Occipital lobe (tissue), 1 donor: ENCODE measurements at regions not wholly inside any gene's neighbourhood (a gene's known extent, or its start where the extent isn't known, plus 50 kb on each side); places are given as distances from the start of the nearest gene placed in this dataset.
"Not testable (repeated sequence)": the region's sequence is repeated elsewhere in the genome, so short reads cannot be mapped to it uniquely, and the experiment has no call there.

ENCODE experiments used
- DNase-seq: peaks from one replicate; lab custom pipeline; 2025; lab: John Stamatoyannopoulos, UW

DNA sequence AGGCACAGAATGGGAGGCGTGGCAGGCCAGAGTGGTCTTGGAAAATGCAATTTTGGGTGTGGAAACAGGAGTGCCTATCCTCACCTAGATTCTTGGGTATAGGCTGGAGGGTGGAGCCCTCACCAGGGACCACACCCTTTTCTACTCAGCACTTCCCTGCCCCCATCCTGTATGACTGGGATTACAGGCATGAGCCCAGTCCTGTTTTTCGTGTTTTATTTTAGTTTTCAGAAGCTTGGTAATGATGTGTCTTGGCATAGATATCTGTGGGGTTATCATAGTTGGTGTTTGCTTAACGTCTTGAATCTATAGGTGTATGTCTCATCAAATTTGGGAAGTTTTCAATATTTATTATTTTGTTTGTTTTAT is 248.7 kb upstream of the CBLB start:
- DNase-seq, result no peak

DNA sequence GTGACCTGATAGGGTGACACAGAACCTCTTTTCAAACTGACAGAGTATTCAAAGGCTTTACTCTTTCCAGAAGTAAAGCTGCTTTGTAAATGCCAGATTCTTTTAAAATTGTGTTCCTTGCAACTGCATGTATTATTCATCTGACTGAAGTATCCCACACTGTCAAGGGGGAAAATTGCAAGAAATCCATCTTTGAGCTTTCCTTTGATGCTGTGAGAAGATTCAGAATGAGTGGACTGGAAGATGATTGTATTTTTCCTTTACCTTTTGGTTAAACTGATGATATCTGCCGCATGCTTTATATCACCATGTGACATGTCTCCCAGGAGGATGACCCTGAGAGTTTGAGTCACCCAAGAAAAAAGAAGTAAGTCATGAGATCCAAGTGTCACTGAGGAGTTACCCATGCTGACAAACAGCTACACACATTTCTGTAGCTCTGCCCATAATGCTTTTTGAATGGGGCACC is 250.8 kb upstream of the CBLB start:
- DNase-seq, result no peak

DNA sequence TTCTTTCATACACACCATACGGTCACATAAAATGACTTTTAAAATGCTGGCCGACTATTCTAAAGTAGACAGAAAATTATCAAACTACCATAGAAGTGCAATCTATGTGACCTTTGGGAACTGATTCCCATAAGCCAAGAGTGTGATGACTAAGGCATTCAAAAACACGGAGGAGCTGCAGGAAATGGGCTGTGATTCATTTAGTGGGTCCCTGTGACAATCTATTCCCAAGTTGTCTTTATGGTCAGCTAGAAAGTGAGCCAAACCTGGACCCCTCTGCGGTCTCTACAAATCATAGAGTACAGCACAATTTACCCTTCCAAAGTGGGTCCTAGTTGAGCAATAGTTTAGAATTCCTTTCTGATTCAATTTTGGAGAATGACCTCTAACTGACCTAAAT is 251.5 kb upstream of the CBLB start:
- no peak for DNase-seq

DNA sequence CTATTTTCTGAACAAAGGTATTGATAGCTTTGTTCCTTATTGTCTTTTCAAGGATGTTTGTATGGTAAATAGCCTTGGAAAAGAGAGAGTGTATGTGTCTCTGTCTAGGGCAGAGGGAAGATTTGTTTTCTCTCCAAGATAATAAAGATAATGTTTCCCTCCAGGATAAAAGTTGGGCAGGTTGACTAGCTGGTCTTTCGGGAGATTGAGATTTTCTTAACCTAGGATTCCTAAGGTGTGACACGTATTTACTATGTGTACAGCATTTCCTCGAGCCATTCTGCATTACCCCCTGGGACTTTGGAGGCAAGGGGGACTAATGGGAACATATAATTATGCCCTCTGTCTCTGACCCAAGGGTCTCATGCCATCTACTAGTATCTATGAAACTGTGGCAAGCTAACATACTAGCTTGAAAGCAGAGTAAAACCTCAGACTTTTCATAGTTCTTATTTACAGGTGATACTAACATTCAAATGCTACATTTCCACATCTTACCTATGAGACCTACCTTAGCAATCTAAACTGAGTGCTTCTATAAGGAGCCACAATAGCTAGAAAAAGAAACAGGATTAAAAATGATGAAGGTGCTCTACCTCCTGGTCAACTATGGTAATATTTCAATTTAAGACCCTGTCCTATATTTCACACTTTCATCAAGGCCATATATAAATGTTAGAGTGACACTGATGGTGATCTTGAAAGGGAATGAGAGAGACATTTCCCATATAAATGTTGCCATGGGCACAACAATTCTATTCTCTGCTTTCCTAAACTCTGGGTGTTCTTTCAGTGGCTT is 252.9 kb upstream of the CBLB start:
- no peak for DNase-seq

DNA sequence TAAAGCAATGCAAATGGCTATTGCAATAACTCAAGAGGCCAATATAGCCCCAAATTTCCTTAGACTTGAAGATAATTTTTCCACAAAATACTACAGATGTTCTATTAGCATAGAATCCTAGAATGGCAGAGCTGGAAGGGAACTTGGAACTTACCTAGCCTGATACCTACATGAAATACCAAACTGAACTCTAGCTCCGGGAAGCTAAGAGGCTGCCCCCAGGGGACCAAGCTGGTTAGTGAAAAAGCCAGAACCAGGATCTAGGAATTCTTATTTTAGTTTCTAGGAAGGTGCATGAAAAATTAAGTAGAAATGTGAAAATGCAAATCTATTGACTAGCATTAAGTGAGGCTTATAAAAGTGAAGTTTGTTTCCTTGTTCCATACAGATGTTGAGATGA is 256.0 kb upstream of the CBLB start:
- no peak for DNase-seq

DNA sequence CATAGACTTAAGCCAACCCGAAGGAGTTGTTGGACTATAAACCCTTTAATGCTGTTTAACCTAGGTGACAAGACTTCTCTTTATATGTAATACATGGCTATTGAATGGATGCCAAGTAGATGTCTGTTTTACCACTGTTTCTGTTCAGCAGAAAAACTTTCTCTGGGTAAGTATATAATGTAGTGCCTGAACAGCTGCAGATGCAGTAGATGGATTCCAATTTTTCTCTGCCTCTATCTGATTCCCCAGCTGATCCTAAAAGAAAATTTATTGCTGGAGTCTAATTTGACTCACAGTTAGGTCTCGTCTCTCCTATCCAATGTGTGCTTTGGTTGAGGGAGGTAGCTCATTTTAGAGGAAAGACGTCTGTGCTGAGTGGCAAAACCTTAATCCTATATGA is 256.5 kb upstream of the CBLB start:
- no peak for DNase-seq

DNA sequence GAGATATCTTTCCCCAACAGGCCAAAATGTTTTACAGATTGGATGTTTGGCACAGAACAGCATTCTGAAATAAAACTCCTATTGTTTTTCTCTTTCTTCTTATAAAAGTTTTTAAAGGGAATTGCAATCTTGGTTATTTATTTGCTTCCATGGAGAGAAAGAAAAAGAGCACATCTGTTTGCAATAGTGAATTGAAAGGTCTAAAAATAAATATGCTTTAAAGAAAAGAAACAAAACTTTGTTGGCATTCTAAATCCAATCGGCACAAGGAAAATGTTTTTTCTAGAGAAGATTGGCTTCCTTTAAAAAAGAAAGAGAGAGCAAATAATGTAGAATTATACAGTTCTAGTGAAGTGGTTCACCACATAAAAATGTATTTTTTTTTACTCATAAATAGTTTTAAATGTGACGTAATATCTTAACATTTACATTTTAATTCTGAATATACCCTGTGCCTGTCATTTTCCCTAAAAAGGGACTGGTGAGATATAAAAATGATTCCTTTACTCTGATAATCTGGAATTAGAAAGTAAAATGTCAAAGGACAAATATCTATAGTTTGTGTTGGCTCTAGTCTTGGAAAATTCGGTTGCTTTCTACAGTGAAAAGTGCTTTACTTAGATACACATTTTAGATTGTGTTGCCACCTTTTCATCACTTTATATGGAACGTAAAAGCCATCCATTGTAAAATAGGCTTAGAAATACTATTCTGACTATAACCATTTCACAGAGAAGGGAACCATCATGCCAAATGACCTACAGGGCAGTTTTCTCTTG is 257.4 kb upstream of the CBLB start:
- no peak for DNase-seq

DNA sequence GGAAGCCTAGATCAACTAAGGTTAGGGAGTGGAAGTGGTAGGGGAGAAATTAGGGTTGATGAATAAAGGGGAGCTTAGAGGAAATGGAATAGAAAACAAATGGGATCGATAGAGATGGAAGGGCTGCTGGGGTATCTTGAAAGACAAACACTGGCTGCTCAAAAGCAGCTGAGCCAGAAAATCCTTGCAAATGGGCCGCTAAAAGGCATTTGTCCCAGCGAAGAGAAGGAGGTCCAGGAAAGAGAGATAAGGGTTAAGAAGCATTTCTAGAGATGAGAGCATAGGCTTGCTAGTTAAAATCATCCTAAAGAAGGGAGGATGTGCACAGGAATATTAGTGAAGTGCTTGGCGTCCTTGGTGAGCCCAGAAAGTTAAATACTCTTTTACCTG is 258.0 kb upstream of the CBLB start:
- DNase-seq, result no peak

DNA sequence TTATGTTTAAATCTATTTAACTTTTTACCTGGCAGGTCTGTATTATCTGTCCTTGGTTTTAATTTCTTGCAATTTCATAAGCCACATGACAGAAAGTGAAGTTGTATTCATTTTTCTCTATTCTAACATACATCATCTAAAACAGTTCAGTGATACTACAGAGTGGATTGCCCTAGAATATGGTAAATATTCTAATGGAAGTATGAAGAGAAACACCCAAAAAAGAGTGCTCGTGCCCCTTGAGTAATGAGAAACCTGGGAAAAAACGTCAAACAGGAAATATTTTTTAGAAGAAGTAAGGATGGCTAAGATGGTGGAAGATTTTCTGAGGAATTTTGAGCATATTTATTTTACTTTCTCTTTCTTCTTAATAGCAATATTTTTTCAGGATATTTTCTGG is 261.1 kb upstream of the CBLB start:
- no peak for DNase-seq

DNA sequence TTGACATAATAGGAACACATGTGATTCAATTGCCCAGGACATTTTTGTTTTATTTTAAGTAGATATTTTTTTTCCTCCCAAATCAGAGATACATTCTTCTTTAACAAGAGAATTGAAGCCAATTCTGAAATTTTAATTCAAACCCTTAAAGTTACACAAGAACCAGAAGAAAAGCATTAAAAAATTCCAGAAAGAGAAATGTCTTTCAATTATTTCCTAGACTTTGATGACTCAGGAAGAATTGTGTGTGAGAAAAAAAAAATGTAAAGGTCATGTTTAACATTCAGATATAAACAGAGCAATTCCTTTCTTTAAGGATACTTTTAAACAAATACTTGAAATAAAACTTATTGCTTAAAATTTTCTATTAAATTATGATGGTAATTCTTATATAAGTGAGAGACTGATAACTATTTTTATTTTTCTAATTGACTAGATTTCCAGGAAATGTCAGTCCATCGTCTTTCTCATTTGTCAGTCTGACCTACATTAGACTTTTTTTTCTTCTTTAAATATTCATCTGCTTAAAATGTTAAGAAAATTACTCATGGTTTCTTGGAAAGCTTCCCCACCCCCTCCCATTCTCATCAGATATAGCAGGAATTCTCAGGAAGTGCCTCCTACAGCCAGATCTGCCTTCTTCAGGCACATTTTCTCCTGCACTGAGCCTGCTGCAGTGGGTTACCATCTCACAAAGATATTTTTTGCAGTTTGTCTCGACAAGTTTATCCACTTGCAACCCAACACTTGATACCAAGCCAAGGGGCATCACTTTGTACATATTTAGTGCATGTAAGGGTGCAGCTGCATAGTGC is 261.8 kb upstream of the CBLB start:
- no peak for DNase-seq

DNA sequence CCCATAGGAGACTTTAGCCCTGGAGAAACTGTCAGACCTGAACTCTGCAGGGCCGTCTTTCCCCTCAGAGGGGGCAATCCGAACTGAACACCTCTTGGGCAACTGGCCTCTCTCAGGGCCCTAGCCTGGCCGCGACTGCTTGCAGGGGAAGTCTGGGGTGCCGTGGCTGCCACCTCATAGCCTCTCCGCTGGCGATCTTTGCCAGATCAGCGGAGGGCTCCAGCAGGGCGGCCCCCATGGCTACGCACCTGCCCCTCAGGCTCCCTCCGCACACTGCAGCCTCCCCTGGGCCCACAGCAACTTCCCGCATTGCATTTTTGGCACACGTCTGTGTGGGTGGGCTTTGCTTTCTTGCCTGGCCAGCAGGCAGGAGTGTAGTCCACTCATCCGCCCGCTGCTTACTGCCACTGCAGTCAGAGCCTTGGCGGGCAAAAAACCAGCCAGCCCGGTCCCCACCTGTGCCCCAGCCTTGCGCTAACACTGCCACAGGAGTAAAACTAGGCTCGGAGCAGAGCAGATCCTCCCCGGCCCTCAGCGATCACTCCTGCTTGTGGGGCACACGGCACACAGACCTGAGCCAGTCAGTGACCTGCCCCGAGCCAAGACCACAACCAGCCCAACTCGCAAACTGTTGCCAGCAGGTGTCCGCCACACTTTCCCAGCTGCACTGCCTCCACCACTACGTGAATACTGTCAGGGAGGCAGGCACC is 266.8 kb upstream of the CBLB start:
- no peak for DNase-seq

DNA sequence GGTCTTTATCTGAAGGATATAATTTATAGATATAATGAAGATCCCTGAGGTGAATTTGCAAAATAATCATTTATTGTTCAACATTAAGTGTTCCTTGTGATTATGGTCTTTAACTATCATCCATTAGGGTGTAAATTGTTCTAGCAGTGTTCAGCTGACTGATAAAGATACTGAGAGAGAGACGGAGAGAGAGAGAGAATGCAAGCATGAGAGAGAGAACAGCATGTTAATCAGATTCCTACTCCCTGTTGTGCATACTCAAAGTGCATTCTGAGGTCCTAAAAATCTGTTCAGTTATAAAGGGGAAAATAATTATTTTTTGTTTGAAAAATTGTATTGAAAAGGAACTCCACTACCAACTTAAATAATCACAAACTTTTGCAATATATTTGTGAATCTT is 271.0 kb upstream of the CBLB start:
- DNase-seq, result no peak

DNA sequence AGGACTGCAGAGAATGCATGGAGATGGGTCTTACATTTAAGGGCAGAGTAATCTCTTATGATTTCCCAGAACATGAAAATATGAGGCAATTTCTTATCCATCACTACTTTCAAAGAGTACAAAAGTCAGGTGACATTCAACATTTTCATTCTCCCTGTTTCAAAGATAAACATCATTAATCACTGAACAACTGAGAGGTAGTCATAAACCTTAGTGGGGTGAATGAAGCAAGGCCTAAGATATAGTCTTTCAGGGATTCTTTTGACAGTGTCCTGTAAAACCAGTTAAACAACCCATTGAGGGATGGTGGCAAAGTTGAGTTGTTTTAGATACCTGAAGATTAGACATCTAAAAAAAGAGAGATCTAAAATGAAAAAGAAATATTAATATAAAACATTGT is 271.6 kb upstream of the CBLB start:
- DNase-seq, result no peak

DNA sequence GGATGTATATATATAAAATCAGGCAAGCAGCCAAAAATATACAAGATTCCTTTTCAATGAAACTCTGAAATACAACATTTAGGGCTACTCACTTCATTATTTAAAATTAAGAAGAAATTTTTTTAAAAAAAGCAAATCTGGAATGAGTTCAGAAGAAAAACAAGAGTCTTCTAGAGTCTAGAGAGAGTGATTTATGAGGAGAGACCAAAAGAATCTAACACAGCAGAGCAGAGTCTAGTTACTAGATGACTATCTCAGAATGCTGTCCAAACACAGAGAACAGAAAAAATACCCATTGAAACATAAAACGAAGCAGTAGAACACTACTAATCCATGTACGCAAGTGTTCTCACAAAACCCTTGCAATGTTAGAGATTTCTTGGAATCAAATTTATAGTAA is 275.2 kb upstream of the CBLB start:
- no peak for DNase-seq

DNA sequence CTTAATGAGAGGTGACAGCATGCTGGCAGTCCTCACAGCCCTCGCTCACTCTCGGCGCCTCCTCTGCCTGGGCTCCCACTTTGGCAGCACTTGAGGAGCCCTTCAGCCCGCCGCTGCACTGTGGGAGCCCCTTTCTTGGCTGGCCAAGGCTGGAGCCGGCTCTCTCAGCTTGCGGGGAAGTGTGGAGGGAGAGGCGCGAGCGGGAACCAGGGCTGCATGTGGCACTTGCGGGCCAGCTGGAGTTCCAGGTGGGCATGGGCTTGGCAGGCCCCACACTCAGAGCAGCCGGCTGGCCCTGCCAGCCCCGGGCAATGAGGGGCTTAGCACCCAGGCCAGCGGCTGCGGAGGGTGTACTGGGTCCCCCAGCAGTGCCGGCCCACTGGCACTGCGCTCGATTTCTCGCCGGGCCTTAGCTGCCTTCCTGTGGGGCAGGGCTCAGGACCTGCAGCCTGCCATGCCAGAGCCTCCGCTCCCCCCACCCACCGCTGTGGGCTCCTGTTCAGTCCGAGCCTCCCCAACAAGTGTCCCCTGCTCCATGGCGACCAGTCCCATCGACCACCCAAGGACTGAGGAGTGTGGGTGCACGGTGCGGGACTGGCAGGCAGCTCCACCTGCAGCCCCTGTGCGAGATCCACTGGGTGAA is 279.7 kb upstream of the CBLB start:
- DNase-seq, result not testable (repeated sequence)

DNA sequence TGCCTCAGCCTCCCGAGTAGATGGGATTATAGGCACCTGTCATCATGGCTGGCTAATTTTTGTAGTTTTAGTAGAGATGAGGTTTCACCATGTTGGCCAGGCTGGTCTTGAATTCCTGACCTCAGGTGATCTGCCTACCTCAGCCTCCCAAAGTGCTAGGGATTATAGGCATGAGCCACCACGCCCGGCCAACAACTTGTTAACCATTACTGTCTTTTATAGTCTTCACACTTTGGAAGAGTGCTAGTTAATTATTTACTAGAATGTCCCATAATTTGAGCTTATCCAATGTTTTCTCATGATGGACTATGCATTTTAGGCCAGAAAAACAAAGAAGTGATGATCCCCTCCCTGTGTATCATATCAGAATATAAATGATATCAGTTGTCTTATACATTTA is 288.6 kb upstream of the CBLB start:
- DNase-seq, result no peak

DNA sequence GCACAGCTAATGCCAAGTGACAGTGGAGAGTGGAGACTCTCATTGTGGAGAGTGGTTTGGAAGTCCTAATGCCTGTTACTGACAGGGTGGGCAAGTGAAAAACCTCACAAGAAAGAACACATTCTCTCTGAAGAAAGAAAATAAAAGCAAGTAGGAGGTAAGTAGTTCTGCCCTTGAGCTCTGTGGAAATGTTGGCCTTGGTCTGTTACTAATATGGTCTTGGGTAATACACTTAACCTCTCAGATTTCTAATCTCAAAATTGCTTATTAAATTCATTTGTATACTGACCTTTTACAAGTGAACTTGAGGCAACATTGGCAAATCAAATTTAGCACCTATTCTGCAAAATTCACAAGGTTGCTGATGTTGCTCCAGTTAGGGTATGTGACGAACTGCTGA is 291.6 kb upstream of the CBLB start:
- no peak for DNase-seq

DNA sequence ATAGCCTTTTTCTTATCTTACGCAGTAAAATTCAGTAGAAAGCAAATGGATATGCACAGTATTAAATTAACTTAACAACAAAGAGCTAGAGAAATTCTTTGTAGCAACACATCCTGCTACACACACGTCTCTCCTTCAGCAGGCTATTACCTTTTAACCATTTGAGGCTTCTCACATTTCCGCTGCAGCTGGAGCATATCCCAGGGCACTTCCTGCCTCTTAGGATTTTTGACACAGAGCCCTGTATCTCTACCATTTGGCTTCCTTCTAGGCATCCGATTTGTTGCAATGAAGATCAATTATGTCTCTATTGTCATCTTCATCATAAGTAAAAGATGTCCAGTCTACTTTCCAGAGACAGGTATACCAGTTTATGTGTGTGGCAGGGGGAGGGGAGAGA is 292.4 kb upstream of the CBLB start:
- no peak for DNase-seq

DNA sequence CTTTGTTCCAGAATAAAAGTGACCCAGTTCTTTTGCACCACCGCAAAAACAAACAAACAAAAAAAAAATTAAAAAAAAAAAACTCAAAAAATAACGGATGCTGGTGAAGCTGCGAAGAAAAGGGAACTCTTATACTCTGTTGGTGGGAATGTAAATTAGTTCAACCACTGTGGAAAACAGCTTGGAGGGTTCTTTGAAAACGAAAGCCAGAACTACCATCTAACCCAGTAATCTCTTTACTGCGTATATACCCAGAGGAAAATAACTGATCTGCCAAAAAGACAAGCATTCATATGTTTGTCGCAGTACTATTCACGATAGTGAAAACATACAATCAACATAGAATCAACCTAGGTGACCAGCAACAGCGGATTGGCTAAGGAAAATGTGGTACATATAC is 298.9 kb upstream of the CBLB start:
- DNase-seq, result no peak

DNA sequence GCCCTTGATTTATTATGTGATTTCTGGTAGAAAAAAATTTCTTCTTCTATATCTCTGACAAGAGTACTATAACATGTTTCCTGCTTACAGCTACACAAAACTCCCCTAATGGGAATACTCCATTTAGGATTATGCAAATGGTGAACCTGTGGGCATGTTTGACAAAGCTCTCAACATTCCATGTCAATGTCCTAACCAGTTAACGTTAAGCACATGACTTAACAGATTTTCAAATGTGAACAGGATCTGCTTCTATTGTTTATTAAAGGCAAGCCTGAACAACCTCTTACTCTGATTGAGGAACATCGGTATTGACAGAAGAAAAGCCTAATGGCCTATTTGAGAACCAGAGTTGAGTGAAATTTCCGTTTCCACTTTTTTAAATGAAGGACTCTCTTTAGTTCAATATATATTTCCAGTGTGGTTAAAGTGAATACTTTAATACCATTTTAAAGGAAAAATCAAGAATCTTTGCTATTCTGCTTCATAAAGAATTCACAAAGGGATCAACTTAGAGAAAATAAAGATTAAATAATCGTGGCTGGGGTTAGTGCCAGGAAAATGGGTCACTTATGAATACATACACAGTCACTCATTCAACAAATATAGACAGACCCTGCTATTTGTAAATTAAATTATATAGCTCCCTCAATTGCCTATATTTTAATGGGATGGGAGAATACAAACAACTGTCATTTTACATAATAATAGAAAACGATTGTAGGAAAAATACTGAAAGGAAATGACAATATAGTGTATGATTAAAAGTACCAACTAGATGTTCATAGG is 300.3 kb upstream of the CBLB start:
- DNase-seq, result no peak
